T-helper 2 cell treated with Interferon-gamma antibody and Interleukin-4, amounts not matched to agents 100 ng/mL and 5 ng/mL, for 36 hours (primary cell): ENCODE measurements at regions not wholly inside any gene's neighbourhood (a gene's known extent, or its start where the extent isn't known, plus 50 kb on each side); places are given as distances from the start of the nearest gene placed in this dataset.
"Not testable (repeated sequence)": the region's sequence is repeated elsewhere in the genome, so short reads cannot be mapped to it uniquely, and the experiment has no call there.

Experiments used
- intact Hi-C: fragments of 100-400 bp; cut with micrococcal nuclease; formaldehyde crosslinking; loops from one replicate; pipeline ENCODE4 v1.15.1; 2023

GRCh38 chr21:27802816-27803475 is 836.1 kb upstream of the ADAMTS5 start:
- intact Hi-C loops: loop anchor here (1.0 kb wide), 1 partner anchor 954 kb away; no protein-coding TSS in a partner anchor

DNA sequence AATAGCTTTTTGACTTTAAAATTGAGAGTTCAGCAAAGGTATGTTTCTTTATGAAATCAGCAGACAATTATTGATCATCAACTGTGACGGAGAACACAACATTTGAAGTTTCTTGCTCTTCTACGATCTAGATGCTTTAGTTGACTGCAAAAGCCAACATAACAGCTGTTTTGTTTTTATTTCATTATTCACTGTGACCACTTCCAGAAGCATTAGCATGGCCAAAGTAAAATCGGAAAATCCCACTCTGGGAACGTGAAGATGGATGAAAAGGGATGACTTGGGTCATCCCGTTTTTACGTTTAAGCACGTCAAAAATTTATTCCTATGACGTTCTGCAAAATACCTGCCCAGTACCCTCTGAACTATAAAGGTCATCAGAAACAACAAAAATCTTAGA is 833.0 kb upstream of the ADAMTS5 start:
- intact Hi-C loops: no loop called here

- intact Hi-C loops: no loop called here
Measured at GRCh38 chr21:27796106-27796505, 829.2 kb upstream of the ADAMTS5 start.

- intact Hi-C loops: no loop called here
Measured at GRCh38 chr21:27795418-27795817, 828.5 kb upstream of the ADAMTS5 start.

- intact Hi-C loops: no loop called here
Measured at GRCh38 chr21:27793901-27794300, 827.0 kb upstream of the ADAMTS5 start.

GRCh38 chr21:27787046-27787445 is 820.2 kb upstream of the ADAMTS5 start:
- intact Hi-C loops: no loop called here

- intact Hi-C loops: no loop called here
Measured at GRCh38 chr21:27779606-27780005, 812.7 kb upstream of the ADAMTS5 start.

DNA sequence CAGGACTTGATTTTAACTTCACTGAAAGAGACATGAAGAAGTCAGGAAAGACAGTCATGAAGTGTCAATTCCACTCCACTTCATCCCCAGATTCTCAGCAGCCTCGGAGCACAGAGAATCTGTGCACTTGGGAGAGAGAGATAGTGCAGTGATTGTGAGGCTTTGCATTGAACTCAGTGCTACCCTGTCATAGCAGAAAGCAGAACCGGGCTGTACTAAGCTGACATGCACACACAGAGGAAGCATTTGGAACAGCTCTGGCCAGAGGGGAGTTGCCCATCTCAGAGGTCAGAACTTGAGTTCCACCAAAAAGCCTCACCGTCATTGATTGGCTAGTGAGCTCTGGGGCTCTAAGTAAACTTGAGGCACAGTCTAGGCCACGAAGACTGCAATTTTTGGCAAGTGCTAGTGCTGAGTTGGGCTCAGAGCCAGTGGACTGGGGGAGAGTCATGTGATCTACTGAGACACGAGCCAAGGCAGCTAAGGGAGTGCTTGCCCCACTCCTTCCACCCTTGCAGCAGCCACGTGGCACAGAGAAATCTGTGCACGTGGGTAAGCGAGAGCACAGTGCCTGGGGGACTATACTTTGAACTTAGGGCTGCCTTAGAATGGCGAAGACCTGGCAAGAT is 810.2 kb upstream of the ADAMTS5 start:
- intact Hi-C loops: no loop called here

GRCh38 chr21:27772816-27773215 is 805.9 kb upstream of the ADAMTS5 start:
- intact Hi-C loops: no loop called here

DNA sequence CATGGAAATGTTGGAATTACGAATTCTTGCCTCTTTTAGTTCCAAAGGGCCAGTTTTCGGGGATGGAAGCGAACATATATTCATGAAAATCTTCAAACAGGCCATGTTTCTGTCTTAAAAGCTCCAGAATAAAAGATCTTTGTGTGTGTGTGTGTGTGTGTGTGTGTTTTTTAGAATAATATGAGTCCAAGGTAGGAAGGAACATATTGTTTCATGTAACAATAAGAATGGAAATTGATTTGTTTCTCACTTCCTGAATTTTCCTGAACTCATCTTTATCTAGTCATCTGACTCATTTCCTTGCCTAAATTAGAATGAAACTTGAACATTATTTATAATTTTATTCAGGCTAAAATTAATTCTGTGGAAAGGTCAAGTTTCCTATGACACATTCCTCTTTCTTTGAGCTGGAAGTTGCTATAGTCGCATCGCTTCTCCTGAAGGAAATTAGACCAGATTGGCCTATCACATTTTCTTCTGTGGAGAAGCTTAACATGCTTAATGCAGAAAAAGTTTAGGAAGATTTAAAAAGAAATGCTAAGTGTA is 805.1 kb upstream of the ADAMTS5 start:
- intact Hi-C loops: no loop called here

GRCh38 chr21:27769763-27770162 is 802.9 kb upstream of the ADAMTS5 start:
- intact Hi-C loops: no loop called here

DNA sequence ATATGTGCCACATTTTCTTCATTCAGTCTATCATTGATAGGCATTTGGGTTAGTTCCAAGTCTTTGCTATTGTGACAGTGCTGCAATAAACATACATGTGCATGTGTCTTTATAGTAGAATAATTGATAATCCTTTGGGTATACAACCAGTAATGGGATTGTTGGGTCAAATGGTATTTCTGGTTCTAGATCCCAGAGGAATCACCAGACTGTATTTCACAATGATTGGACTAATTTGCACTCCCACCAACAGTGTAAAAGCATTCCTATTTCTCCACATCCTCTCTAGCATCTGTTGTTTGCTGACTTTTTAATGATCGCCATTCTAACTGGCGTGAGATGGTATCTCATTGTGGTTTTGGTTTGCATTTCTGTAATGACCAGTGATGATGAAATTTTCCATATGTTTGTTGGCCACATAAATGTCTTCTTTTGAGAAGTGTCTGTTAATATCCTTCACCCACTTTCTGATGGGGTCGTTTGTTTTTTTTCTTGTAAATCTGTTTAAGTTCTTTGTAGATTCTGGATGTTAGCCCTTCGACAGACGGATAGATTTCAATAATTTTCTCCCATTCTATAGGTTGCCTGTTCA is 801.3 kb upstream of the ADAMTS5 start:
- intact Hi-C loops: not testable (repeated sequence)

GRCh38 chr21:27764056-27764455 is 797.2 kb upstream of the ADAMTS5 start:
- intact Hi-C loops: no loop called here

- intact Hi-C loops: no loop called here
Measured at GRCh38 chr21:27761623-27762022, 794.7 kb upstream of the ADAMTS5 start.

DNA sequence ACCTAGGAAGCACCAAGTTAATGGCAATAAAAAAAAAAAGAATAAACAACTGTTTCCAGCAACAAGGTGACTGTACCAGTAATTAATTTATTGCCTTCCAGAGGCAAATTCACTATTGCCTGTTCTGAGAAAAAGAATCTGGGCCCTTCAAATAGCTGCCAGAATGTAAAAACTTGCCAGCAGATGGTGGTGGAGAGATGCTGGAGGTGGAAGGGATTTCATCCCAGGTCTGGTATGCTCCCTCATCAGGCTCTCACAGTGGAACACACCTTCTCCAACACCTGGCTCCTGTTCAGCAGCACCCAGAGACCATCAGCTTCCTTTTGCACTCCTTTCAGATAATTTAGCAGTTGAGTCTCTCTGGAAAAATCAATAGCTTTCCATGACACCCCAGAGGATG is 792.9 kb upstream of the ADAMTS5 start:
- intact Hi-C loops: no loop called here

- intact Hi-C loops: no loop called here
Measured at GRCh38 chr21:27759091-27759659, 792.3 kb upstream of the ADAMTS5 start.

DNA sequence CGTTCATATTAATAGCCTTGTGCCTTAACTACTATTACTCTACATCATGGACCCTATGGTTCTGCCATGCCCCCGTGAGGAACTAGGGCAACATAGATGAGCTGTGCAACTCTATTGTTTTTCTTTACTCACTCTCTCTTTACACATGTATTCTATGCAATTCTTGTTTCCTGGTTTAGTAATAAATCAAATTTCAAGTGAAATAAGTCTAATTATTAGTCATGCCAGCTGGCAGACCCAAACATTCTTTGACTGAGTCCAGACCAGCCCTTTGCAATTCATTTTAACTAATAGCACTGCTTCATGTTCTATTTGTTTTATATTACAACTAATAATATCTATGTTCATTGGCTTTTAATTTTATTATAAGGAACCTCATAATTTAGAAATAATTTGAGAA is 789.3 kb upstream of the ADAMTS5 start:
- intact Hi-C loops: no loop called here

DNA sequence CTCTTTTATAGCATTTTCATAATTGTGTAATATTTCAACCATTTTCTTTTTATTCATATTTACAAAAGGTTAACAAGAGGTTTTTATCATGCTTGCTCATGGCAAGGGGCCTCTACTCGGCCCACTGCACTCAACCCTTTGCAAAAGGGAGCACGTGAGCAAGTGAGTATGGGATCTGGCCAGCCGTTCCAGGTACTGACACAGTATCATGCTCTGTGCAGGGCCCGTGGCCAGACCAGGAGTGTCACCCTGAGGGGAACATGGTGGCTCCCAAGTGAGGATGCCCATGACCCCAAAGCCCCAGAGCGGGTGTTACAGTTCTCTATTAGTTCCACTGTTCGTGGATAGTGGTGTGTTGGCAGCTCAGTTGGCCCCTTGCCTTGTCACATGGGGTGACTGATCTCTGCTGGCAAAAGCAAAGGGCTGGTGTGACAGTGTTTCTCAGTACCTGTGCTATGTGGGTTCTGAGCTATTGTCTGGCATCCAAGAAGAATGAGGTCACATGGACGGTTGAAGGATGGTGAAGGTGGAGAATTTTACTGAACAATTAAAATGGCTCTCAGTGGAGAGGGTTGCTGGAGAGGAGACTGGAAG is 777.2 kb upstream of the ADAMTS5 start:
- intact Hi-C loops: no loop called here

- intact Hi-C loops: no loop called here
Measured at GRCh38 chr21:27741736-27742135, 774.8 kb upstream of the ADAMTS5 start.

GRCh38 chr21:27740084-27740483 is 773.2 kb upstream of the ADAMTS5 start:
- intact Hi-C loops: no loop called here

DNA sequence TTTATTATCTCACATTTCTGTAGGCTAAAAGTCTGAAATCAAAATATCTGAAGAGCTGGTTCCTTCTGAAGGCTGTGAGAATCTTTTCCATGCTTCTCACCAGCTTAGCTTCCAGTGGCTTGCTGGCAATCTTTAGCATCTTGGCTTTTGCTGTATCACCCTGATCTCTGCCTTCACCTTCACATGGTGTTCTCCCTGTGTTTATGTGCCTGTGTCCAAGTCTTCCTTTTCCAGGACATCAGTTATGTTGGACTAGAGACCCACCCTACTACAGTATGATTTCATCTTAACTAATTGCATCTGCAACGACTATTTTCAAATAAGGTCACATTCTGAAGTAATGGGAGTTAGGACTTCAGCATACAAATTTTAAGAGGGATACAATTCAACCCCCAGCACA is 772.3 kb upstream of the ADAMTS5 start:
- intact Hi-C loops: no loop called here

- intact Hi-C loops: no loop called here
Measured at GRCh38 chr21:27735699-27736098, 768.8 kb upstream of the ADAMTS5 start.
